ENCODE measurements at regions not wholly inside any gene's neighbourhood (a gene's known extent, or its start where the extent isn't known, plus 50 kb on each side); places are given as distances from the start of the nearest gene placed in this dataset.
"Not testable (repeated sequence)": the region's sequence is repeated elsewhere in the genome, so short reads cannot be mapped to it uniquely, and the experiment has no call there.

GRCh38 chr4:85177679-85178078 is 211.2 kb upstream of the WDFY3 start:
- DNase-seq, result no peak
- in situ Hi-C loops (cut with MboI; ENCODE audit: low pct_ligation_motif_present in 1 of 4, low pct_unique_long_range_greater_than_20kb in 1 of 4, low sequenced_read_pairs in 3 of 4), result no loop called here
- no peaks in the 10 kb centered on the region for H3K27me3 ChIP-seq
- H3K9me3 ChIP-seq, result no peaks in the 10 kb centered on the region
- H3K36me3 ChIP-seq, result no peaks in the 10 kb centered on the region
- no peak for TF ChIP-seq POLR2AphosphoS5 (IDR thresholded peaks at IDR 0.05)
- TF ChIP-seq POLR2A (IDR thresholded peaks at IDR 0.05), result no peak
- no peak for TF ChIP-seq EP300 (IDR thresholded peaks at IDR 0.05; ENCODE audit: low read depth)
- TF ChIP-seq, protein P1, sequence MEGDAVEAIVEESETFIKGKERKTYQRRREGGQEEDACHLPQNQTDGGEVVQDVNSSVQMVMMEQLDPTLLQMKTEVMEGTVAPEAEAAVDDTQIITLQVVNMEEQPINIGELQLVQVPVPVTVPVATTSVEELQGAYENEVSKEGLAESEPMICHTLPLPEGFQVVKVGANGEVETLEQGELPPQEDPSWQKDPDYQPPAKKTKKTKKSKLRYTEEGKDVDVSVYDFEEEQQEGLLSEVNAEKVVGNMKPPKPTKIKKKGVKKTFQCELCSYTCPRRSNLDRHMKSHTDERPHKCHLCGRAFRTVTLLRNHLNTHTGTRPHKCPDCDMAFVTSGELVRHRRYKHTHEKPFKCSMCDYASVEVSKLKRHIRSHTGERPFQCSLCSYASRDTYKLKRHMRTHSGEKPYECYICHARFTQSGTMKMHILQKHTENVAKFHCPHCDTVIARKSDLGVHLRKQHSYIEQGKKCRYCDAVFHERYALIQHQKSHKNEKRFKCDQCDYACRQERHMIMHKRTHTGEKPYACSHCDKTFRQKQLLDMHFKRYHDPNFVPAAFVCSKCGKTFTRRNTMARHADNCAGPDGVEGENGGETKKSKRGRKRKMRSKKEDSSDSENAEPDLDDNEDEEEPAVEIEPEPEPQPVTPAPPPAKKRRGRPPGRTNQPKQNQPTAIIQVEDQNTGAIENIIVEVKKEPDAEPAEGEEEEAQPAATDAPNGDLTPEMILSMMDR (IDR thresholded peaks at IDR 0.05), result no peak
- no peak overlapping the region for H3K4me3 ChIP-seq
- no peak overlapping the region for H3K27ac ChIP-seq
- intact Hi-C loops (cut with DNase I; ENCODE audit: low total_unique reads), result no loop called here
- no peaks in the 10 kb centered on the region for H3K4me1 ChIP-seq

- no peak for DNase-seq
- H3K4me3 ChIP-seq, result no peak overlapping the region
- intact Hi-C loops (cut with DNase I; ENCODE audit: low total_unique reads), result no loop called here
- no peaks in the 10 kb centered on the region for H3K4me1 ChIP-seq
- TF ChIP-seq POLR2A (IDR thresholded peaks at IDR 0.05) (no peak), EP300 (IDR thresholded peaks at IDR 0.05; ENCODE audit: low read depth) (no peak), POLR2AphosphoS5 (IDR thresholded peaks at IDR 0.05) (no peak)
- TF ChIP-seq, protein P1 (IDR thresholded peaks at IDR 0.05), result no peak
- H3K9me3 ChIP-seq, result no peaks in the 10 kb centered on the region
- no peaks in the 10 kb centered on the region for H3K27me3 ChIP-seq
- H3K36me3 ChIP-seq, result no peaks in the 10 kb centered on the region
- 55 to 61% methylated on average over 3 of the region's 3 CpGs for WGBS, 2 donors (ENCODE audit: low coverage in 1 of 2)
- no peak overlapping the region for H3K27ac ChIP-seq
- in situ Hi-C loops (cut with MboI; ENCODE audit: low pct_ligation_motif_present in 1 of 4, low pct_unique_long_range_greater_than_20kb in 1 of 4, low sequenced_read_pairs in 3 of 4), result no loop called here
These were observed 214.0 kb upstream of the WDFY3 start for GRCh38 chr4:85180533-85180932.

DNA sequence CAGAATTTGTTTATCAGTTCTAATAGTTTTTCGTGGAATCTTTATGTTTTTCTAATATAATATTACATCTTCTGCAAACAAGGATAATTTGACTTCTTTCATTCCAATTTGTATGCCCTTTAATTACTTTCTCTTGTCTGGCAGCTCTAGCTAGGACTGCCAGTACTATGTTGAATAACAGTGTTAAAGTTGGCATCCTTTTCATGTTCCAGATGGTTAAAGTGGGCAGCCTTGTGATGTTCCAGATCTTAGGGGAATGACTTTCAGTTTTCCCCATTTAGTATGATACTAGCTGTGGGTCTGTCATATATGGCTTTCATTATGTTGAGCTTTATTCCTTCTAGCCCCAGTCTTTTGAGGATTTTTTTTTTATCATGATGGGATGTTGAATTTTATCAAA is 220.6 kb upstream of the WDFY3 start:
- H3K4me1 ChIP-seq, result no peaks in the 10 kb centered on the region
- H3K36me3 ChIP-seq, result no peaks in the 10 kb centered on the region
- no peak for TF ChIP-seq EP300 (IDR thresholded peaks at IDR 0.05; ENCODE audit: low read depth)
- TF ChIP-seq POLR2A (IDR thresholded peaks at IDR 0.05), result no peak
- TF ChIP-seq, protein P1 (IDR thresholded peaks at IDR 0.05), result no peak
- TF ChIP-seq POLR2AphosphoS5 (IDR thresholded peaks at IDR 0.05), result no peak
- no peaks in the 10 kb centered on the region for H3K27me3 ChIP-seq
- intact Hi-C loops (cut with DNase I; ENCODE audit: low total_unique reads) (no loop called here), in situ Hi-C loops (cut with MboI; ENCODE audit: low pct_ligation_motif_present in 1 of 4, low pct_unique_long_range_greater_than_20kb in 1 of 4, low sequenced_read_pairs in 3 of 4) (no loop called here)
- H3K9me3 ChIP-seq, result no peaks in the 10 kb centered on the region
- DNase-seq, result no peak
- no peak overlapping the region for H3K27ac ChIP-seq
- no peak overlapping the region for H3K4me3 ChIP-seq
- 46 to 63% methylated on average over 1 of the region's 1 CpG for WGBS, 2 donors (ENCODE audit: low coverage in 1 of 2)

- intact Hi-C loops (cut with DNase I; ENCODE audit: low total_unique reads); H3K4me1 ChIP-seq; H3K4me3 ChIP-seq; H3K36me3 ChIP-seq; H3K9me3 ChIP-seq; DNase-seq; H3K27me3 ChIP-seq; H3K27ac ChIP-seq; in situ Hi-C loops (cut with MboI; ENCODE audit: low pct_ligation_motif_present in 1 of 4, low pct_unique_long_range_greater_than_20kb in 1 of 4, low sequenced_read_pairs in 3 of 4): not testable (repeated sequence)
- WGBS, 2 donors (ENCODE audit: low coverage in 1 of 2), result 79% methylated on average over 7 of the region's 7 CpGs; no CpG with 5 or more reads in 1 of the 2 donors
These were observed 229.5 kb upstream of the WDFY3 start for GRCh38 chr4:85196015-85196414.

GRCh38 chr4:85200106-85200505 is 233.6 kb upstream of the WDFY3 start:
- TF ChIP-seq, protein P1 (IDR thresholded peaks at IDR 0.05), result no peak
- TF ChIP-seq EP300 (IDR thresholded peaks at IDR 0.05; ENCODE audit: low read depth) (no peak), POLR2AphosphoS5 (IDR thresholded peaks at IDR 0.05) (no peak), POLR2A (IDR thresholded peaks at IDR 0.05) (no peak)
- no peaks in the 10 kb centered on the region for H3K27me3 ChIP-seq
- no peak overlapping the region for H3K4me3 ChIP-seq
- intact Hi-C loops (cut with DNase I; ENCODE audit: low total_unique reads), result no loop called here
- H3K27ac ChIP-seq, result no peak overlapping the region
- in situ Hi-C loops (cut with MboI; ENCODE audit: low pct_ligation_motif_present in 1 of 4, low pct_unique_long_range_greater_than_20kb in 1 of 4, low sequenced_read_pairs in 3 of 4), result no loop called here
- H3K4me1 ChIP-seq, result no peaks in the 10 kb centered on the region
- H3K9me3 ChIP-seq, result peaks cover 0 to 5% of the 10 kb centered on the region in 2 donors
- no peaks in the 10 kb centered on the region for H3K36me3 ChIP-seq
- DNase-seq, result no peak
- 17 to 61% methylated on average over 1 of the region's 1 CpG for WGBS, 2 donors (ENCODE audit: low coverage in 1 of 2)
